GM12892 (cell line): ENCODE measurements at regions not wholly inside any gene's neighbourhood (a gene's known extent, or its start where the extent isn't known, plus 50 kb on each side); places are given as distances from the start of the nearest gene placed in this dataset.

Source experiments
- POLR2A ChIP-seq: IDR thresholded peaks from 2 replicates; pipeline ENCODE4 v1.6.1; 2011; ENCODE audit warnings: low read depth, low read length, control low read depth
- POLR2AphosphoS5 ChIP-seq: IDR thresholded peaks from 2 replicates; pipeline ENCODE4 v1.6.1; 2011; ENCODE audit warnings: low read depth, low read length, control low read depth
- TAF1 ChIP-seq: IDR thresholded peaks from 2 replicates; pipeline ENCODE4 v1.6.1; 2011; ENCODE audit warnings: low read depth, mild to moderate bottlenecking, control low read depth, low read length, borderline replicate concordance

DNA sequence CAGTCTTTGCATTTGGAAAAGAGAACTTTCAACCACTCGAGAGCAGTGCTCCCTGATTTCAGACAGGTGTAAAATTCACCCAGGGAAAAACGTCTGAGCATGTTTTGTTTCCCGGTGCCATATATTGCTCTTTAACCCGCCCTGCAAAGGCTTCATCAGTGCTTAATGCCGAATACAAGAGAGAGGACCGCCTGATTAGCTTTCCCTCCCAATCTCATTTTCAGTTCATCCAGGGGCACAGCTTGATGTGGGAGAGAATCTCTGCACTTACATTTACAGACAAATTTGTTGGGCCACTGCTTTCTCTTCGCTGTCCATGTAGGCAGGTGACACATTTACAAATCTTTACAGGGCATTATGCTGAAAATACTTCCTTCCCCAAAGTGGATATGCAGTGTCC is 499.1 kb downstream of the LIG4 start:
- no peak for TF ChIP-seq POLR2A
- TF ChIP-seq POLR2AphosphoS5: no peak
- TF ChIP-seq TAF1: no peak
